ENCODE measurements at regions not wholly inside any gene's neighbourhood (a gene's known extent, or its start where the extent isn't known, plus 50 kb on each side); places are given as distances from the start of the nearest gene placed in this dataset.

DNA sequence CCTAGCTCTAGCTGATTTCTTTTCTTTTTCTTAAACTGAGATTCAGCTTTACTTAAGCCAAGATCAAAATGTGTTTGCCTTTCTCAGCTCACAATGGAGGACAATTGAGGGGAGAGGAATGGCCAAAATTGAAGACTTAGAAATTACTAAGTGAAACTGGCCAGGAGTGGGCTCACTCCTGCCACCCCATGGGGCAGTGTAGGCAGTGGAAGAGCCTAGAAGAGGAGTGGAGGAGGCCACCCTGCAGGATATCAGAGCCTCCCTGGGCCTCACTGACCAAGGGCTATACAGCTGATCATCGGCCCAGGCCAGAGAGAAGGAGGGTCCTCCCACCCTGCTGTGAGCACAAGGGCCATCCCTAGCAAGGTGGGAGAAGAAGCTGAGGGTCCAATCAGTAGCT, 119.8 kb downstream of the CCT6B start:
- H3K4me1 ChIP-seq = no peaks in the 10 kb centered on the region
- DNase-seq = no peak
- intact Hi-C loops (cut with DNase I) = no loop called here
- TF ChIP-seq CTCF (IDR thresholded peaks at IDR 0.05) = no peak
- H3K4me3 ChIP-seq = no peak overlapping the region
- no peak overlapping the region for H3K27ac ChIP-seq
- H3K27me3 ChIP-seq = no peaks in the 10 kb centered on the region
- no peaks in the 10 kb centered on the region for H3K36me3 ChIP-seq
- H3K9me3 ChIP-seq = no peaks in the 10 kb centered on the region
- H3K9ac ChIP-seq (ENCODE audit: low read depth in 2 of 2, low read length in 2 of 2) = no peak overlapping the region

- H3K36me3 ChIP-seq = no peaks in the 10 kb centered on the region
- no peaks in the 10 kb centered on the region for H3K4me1 ChIP-seq
- H3K9ac ChIP-seq (ENCODE audit: low read depth in 2 of 2, low read length in 2 of 2) = no peak overlapping the region
- no peak overlapping the region for H3K4me3 ChIP-seq
- TF ChIP-seq CTCF (IDR thresholded peaks at IDR 0.05) = no peak
- intact Hi-C loops (cut with DNase I) = no loop called here
- H3K9me3 ChIP-seq = no peaks in the 10 kb centered on the region
- DNase-seq = no peak
- H3K27ac ChIP-seq = no peak overlapping the region
- no peaks in the 10 kb centered on the region for H3K27me3 ChIP-seq
Observed at GRCh38 chr17:34840750-34841149, 120.5 kb downstream of the CCT6B start.

DNA sequence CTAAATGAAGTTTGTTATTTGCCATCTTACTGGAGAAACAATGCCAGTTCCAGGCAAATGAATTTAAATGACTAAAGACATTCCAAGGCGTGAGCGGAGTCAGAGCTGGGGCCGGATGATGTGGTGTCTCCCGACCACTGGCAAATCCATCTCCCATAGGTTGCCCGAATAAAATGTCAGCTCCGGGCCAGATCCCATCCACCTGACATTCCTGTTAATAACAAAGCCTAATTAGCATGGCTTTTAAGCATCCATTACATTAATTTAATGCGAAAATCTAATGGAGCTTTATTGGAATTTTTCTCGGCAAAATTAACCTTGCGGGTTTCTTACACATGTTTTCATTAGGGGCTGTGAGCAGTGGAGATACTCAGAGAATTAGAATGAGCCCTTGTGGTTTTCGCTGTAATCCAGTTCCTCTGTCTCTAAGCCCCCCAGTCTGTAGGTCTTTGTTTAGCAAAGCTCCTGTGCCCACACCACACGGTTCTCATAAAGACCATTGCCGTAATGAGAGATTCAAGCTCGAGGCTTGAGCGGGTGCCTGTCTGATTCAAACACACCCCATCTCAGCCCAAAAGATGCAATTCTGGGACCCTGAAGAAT, 123.3 kb downstream of the CCT6B start:
- no peaks in the 10 kb centered on the region for H3K4me1 ChIP-seq
- H3K9ac ChIP-seq (ENCODE audit: low read depth in 2 of 2, low read length in 2 of 2) = no peak overlapping the region
- H3K9me3 ChIP-seq = no peaks in the 10 kb centered on the region
- no peak overlapping the region for H3K4me3 ChIP-seq
- no peaks in the 10 kb centered on the region for H3K36me3 ChIP-seq
- TF ChIP-seq CTCF (IDR thresholded peaks at IDR 0.05) = no peak
- H3K27me3 ChIP-seq = no peaks in the 10 kb centered on the region
- intact Hi-C loops (cut with DNase I) = loop anchor here (10.0 kb wide), 1 partner anchor 63 kb away; no protein-coding TSS in a partner anchor
- H3K27ac ChIP-seq = no peak overlapping the region
- DNase-seq = no peak

DNA sequence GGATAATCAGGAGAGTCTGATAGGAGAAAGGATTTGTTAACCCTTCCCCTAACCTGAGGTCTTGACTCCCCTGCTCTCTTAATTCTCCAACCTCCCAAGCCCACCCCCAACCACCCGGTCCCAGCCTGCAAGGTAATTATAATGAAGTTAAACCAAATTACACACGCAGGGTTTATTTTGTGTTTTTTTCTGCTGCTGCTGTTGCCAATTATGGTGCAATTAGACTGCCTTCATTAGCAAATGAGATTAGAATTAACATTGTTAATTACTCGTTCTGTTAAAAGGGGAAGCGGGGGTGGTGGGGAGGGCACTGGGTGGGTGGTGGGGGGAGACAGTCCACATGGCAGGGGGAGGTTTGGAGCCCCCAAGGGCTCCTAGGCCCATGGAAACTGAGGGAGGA, 128.9 kb downstream of the CCT6B start:
- Histone ChIP-seq H3K4me1 (no peaks in the 10 kb centered on the region), H3K36me3 (no peaks in the 10 kb centered on the region), H3K27ac (no peak overlapping the region), H3K9ac (ENCODE audit: low read depth in 2 of 2, low read length in 2 of 2) (no peak overlapping the region), H3K9me3 (no peaks in the 10 kb centered on the region), H3K27me3 (no peaks in the 10 kb centered on the region), H3K4me3 (no peak overlapping the region)
- no peak for TF ChIP-seq CTCF (IDR thresholded peaks at IDR 0.05)
- no peak for DNase-seq
- intact Hi-C loops (cut with DNase I) = loop anchor here (10.0 kb wide), 1 partner anchor 58 kb away; no protein-coding TSS in a partner anchor

- Histone ChIP-seq H3K4me1 (no peaks in the 10 kb centered on the region), H3K36me3 (no peaks in the 10 kb centered on the region), H3K27me3 (no peaks in the 10 kb centered on the region), H3K27ac (no peak overlapping the region), H3K9me3 (no peaks in the 10 kb centered on the region), H3K9ac (ENCODE audit: low read depth in 2 of 2, low read length in 2 of 2) (no peak overlapping the region), H3K4me3 (no peak overlapping the region)
- intact Hi-C loops (cut with DNase I) = no loop called here
- TF ChIP-seq CTCF (IDR thresholded peaks at IDR 0.05) = no peak
- DNase-seq = peak; percentile 22
Observed at GRCh38 chr17:34827008-34827407, 134.3 kb downstream of the CCT6B start.

Measured in colonic mucosa (tissue), 4 donors.